Hepatic stellate cell (primary cell): ENCODE measurements at regions not wholly inside any gene's neighbourhood (a gene's known extent, or its start where the extent isn't known, plus 50 kb on each side); places are given as distances from the start of the nearest gene placed in this dataset.

Experiments used
- DNase-seq: peaks from one replicate; pipeline ENCODE4 v3.0.0; 2011; ENCODE audit warnings: low spot score

DNA sequence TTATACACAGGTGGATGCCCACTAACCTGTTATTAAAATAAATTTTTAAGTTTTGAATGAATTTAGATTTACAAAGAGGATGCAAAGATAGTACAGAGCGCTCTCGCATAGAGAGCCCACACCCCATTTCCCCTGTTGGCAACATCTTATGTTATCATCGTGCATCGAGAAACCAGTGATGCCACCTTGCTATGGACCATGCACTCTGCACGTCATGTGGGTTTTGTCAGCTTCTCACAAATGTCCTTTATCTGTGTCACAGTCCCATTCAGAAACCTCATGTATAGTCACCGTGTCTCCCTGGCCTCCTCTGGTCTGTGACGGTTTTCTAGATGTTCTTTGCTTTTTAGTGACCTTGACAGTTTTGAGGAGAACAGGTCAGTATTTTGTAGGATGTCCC, 60.0 kb downstream of the ING1 start:
- no peak for DNase-seq

DNA sequence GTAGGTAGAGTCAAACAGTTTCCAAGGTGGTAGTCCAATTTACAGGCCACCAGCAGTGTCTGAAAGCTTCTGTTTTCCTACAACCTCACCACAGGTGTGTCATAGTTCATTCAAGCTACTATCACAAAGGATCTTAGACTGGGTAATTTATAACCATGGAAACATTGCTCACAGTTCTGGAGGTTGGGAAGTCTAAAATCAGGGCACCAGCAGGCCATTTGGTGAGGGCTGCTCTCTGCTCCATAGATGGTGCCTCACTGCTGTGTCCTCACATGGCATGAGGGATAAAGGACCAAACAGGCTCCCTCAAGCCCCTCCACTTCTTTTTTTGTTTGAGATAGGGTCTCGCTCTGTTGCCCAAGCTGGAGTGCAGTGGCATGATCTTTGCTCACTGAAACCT, 60.6 kb downstream of the ING1 start:
- DNase-seq: no peak

DNA sequence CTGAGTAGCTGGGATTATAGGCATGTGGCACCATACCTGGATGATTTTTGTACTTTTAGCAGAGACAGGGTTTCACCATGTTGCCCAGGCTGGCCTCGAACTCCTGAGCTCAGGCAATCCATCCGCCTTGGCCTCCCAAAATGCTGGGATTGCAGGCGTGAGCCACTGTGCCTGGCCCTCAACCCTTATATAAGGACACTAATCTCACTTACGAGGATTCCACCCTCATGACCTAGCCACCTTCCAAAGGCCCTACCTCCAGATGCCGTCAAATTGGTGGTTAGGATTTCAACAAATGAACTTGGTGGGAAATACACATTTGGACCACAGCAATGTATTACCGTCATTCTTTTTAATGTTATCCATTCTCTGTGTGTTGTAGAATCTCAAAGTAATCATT, 61.0 kb downstream of the ING1 start:
- DNase-seq: no peak

DNA sequence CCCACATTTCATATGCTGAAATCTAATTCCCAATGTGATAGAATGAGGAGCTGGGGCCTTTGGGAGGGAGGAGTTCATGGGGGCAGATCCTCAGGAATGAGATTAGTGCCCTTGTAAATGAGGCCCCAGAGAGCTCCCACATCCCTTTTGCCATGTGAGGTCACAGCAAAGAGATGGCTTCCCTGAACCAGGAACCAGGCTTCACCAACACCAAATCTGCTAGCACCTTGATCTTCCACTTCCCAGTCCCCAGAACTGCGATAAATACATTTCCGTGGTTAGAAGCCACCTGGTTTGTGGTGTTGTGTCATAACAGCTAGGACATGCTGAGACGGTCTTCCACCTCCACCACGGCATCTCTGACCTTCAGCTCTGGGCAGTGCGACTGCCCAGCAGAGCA, 62.1 kb downstream of the ING1 start:
- DNase-seq: no peak

DNA sequence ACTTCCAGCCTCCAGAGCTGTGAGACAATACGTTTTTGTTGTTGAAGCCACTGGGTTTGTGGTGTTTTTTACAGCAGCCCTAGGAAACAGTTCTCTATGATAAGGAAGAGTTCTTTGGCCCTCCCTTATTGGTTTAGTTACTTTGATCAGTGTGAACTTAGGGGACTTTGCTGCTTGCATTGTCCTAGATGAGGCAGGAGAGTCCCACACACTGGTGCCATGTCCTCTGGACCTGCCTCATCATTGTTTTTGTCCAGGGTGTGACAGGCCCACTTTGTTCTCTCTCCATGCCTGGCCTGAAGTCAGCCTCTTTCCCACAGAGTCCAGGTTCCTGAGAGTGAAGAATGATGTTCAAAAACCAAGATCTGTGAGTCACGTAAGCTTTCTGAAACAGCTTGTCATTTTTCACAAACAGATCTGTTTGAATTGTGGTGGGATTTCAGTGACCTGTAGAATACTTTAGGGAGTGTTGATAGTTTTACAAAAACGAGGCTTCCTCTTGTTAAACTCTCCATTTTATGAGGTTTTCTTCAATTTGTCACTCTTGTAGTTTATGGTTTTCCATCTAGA, 63.8 kb downstream of the ING1 start:
- DNase-seq: no peak

DNA sequence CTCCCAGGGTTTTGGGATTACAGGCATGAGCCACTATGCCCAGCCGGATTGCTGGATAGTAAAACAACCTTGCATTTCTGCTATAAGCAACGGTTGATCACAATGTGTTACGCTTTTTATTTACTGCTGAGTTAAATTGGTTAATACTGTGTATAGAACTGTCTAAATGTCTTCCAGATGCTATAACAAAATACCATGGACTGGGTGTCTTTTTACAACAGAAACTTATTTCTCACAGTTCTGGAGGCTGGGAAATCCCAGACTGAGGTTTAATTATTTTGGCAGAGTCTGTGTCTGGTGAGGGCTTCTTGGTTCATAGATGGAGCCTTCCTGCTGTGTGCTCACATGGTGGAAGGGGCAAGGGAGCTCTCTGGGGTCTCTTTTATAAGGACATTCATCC, 65.5 kb downstream of the ING1 start:
- DNase-seq: no peak

DNA sequence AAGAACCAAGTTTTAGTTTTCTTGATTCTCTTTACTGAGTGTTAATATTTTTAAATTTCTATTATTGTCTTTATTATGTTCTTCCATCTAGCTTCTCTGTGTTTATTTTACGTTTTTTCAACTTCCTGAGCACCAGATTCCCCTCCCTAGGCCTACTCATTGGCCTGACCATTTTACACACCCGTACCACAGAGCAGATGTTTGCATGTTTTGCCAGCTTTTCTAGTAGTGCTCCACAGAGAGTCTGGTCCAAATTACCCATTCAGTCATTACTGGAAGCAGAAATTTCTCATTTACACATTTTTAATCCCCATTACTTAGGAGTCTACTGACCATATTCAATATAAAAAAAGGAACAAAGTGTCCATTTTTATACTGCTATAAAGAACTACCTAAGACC, 66.9 kb downstream of the ING1 start:
- DNase-seq: no peak

DNA sequence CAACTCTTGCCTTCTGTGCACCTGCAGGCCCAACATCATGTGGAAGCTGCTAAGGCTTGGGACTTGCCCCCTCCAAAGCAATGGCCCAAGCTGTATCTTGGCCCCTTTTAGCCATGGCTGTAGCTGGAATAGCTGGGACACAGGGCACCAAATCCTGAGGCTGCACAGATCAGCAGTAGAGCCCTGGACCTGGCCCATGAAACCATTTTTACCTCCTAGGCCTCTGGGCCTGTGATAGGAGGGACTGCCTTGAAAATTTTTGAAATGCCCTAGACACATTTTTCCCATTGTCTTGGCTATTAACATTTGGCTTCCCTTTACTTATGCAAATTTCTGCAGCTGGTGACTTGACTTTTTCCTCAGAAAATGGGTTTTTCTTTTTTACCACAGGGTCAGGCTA, 68.7 kb downstream of the ING1 start:
- no peak for DNase-seq

DNA sequence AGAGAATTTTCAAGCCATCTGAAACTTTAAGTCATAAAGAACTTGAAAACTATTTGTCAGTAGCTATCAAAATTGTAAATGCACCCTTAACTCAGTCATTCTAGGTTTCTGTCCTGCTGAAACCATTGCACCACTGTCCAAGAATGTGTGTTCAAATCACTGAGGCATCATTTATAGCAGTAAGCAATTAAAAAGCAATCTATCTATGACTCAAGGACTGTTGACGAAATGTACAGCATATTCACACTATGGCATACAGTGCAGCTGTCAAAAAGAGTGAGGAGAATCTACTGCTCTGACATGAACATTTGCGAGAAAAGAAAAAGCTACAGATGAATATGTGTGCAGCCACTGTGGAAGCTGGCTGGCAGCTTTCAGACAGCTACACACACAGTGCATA, 71.2 kb downstream of the ING1 start:
- DNase-seq: no peak

DNA sequence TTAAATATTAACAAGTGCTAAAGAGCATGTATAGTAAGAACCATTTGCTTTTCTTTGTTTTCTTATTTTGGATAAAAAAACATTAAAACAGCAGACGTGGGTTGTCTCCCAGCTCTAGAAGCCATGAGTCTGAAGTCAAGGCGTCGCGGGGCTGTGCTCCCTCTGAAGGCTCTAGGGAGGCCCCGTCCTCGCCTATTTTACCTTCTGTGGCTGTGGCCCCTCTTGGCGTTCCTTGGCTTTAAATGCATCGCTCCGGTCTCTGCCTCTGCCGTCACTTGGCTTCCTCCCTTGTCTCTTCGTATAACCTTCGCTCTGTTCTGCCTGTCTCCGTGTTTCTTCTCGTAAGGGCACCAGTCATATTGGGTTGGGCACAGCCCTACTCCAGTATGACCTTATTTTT, 75.3 kb downstream of the ING1 start:
- no peak for DNase-seq

DNA sequence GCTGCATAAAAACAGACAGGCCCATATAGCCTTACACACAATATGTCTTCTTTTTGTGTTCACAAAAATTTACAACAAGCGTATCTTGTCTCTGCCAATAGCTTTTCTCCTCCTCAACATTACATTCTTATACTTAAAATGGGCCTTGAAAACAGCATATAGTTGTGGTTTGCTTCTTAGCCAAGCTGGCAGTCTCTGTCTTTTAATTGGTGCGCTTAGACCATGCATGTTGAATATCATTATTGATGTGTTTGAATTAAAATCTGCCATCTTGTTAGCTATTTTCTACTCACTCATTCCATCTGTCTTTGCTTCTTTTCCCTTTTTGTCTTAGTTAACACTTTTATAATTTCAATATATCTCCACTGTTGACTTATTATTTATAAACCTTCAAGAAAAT, 76.4 kb downstream of the ING1 start:
- no peak for DNase-seq

DNA sequence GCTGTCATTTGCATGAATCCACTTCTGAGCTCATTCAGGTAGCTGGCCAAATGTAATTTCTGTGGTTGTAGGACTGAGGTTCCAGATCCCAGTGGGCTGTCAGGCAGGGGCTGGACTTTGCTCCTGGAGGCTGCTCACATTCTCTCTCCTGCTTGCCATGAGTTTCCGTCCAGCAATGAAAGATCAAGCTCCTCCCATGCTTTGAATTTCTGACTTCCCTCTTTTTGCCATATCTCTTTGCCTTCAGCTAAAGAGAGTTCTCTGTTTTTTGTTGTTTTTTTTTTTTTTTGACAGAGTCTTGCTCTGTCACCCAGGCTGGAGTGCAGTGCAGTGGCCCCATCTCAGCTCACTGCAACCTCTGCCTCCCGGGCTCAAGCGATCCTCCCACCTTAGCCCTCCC, 76.9 kb downstream of the ING1 start:
- no peak for DNase-seq

DNA sequence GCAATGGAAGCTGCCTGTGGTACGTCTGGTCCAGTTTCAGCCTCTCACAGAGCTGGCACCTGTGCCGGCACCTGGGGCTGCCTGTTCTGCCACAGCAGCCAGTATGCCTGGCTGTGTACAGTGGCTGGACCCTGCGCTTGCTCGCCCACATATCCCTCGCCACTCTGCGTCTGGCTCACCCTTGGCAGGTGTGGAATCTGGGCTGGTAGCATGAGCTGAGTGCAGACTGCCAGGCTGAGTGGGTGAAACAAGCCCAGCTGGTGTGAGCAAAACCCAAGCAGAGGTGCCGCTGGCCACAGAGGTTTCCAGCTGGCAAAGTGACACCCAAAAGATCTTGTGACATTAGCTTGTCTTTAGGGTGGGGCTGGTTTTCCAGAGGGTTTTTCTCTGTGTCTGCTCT, 80.7 kb downstream of the ING1 start:
- DNase-seq: no peak

DNA sequence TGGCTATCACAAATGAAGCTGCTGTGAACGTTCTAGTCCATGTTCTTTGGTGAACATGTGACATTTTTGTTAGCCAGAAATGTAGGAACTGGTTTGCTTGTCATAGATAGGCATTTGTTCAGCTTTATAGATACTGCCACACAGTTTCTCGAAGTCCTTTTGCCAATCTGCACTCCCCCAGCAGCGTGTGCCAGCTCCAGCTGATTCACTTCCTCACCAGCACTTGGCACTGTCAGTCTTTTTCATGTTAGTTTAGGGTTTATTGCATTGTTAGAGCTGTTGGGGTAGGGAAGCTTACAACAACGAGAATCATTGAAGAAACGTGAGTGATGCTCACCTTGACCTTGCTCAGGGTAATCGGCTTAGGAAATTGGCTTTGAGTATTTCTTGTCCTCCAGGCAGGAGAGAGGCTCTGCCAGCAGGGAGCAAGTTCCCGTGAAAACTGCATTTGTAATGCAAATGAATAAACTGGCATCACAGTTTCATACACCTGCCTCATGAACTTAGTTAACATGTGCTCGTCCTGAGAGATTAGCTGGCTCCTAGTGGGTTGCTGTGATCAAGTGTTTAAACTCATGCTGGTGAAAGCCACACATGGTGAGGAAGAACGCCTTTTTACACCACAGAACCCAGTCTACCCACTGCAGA, 83.9 kb downstream of the ING1 start:
- no peak for DNase-seq

DNA sequence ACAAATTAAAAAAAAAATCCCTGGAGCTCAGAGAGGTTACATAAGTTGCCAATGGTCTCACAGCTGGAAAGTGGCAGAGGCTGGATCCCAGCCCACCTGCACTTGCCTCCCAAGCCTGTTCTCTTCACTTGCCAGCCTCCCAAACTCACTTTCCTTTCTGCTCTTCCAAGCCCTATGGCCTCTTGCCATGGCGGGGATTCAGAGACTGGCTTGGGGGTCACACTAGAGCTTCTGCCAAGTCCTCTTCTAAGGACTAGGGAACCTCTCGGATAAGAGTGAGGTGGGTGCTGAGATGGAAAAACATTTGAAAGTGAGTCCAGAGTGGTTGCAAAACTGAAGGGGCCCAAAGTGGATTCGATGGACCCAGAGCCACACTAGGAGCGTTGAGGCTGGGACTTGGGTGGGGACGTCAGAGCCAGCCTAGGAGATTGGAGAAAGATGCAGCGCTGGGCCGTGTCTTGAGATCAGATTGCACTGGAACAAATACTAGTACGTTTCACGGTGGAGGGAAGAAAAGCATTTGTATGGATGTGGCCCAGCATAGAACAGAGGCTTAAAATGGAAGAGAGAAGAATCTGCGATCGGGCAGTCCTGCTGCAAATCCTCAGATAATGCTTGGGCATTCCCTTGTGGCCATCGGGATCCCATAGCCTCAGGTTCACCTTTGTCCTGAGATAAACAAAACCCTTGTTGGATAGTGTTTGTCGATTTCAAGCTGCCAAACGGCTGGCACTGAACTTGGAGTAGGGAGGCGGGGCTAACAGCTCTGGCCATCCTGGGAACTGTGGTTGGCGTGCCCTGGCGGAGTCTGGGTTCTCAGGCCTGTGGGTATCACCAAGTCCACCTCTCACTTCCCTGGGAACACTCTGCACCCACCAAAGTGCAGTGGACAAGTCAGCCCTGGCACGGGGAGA, 84.8 kb downstream of the ING1 start:
- no peak for DNase-seq

DNA sequence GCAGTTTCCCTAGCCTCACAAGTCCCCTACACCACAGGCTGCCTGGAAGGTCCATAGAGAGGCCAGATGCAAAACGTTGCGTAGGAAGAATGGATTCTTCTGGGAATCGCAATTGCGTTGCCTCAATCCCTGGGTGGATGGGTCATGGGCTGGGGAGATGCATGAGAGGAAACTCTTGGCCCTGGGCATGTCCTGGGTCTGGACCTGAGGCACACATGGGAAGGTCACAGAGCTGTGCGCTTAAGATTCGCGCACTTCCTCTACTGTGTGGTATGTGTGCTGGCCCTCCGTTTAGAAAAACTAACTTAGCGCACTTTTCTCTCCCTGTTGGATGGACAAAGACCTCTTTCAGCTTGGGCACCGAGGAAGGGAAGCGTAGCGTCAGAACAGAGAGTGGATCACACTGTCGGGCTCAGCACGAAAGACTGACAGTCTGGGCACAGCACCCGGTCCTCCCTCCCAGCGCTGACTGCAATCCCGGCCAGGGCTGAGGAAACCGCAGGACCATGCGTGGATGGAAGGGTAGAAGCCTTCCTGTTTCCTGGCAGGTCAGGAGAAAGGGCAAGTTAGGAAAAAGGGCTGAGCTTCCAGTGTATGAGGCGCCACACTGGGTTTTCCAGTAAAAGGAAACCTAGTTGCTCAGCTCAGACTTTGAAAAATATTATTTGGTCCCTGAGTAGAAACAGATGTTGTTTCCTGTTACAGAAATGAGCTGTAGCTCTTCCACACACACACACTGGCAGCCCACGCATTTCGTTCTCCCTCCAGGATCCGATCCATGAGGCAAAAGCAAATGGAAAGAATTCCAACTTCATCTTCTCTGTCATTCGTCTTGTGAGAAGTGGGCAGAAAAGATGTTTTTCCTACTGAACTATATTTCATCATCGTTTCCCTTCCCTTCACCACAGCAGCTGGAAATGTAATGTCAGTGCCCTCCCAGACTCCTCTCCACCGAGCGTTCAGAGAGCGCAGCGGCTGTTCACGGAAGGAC, 86.0 kb downstream of the ING1 start:
- DNase-seq: peak; percentile 73

DNA sequence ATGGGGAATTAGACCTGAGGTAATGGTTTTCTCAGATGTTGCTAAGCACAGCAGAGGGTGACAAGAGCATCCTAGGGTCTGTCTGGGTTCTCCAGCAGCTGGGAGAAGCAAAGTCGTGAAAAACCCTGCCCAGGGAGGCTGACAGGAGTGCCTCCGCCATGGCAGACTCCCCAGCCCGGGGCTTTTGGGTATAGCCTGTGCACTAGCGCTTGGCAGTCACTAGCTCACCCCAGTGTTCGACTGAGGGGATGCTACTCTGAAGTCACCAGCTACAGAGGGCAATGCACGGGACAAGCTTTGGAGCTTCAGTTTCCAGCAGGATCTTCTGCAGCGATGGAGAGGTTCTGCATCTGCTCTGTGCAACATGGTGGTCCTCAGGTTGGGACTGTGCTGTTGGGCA, 87.5 kb downstream of the ING1 start:
- no peak for DNase-seq

DNA sequence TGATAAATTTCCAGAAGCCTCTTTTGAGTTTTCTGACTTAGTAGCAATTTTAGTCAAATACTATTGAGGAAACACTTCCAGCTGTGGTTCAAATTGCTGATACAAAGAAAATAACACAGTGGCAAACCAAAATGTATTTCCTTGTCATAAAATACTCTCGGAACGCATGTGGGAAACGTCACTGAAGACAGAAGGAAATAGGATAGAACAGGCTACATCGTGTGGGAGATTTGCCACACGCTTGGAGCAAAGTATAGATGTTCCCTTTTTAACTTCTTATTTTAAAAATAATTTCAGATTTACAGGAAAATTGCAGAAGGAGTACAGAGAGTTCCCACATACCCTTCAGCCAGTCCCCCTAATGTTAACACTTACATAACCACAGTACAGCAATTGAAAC, 88.8 kb downstream of the ING1 start:
- no peak for DNase-seq

DNA sequence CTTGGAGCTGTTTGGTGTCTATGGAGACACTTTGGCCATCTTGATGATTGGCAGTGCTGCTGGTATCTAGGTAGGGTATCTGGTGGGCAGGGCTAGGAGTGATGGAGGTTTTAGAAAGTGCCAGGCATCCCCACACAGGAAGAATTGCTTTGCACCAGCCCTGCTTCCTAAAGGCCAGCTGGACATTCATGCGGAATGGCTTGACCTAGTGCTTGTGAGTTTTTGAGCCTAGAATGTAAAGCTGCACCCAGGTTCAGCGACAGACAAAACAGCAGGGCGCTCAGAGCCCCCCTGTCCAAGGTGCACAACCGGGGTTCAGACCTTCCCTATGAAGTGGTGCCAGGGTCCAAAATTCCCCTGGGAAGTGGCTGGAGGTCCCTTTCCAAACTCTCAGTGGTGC, 93.1 kb downstream of the ING1 start:
- DNase-seq: no peak

DNA sequence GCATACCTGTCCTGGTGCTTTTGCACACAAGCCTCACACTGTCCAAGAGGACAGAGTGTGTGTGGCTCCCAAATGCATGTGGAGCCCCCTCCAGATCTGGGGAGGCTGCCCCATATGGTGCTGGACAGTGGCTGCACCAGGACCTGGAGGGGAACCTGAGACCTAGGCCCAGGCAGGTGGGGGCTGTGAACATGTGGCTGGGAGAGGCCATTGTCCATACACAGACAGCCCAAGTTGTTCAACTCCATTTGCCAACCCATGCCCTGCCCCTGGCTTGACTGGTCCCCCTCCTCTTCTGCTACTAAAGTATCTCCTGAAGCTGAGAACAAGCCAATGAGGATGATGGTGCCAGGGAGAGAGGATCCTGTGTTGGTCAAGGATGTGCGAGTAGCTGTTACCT, 94.0 kb downstream of the ING1 start:
- DNase-seq: no peak

DNA sequence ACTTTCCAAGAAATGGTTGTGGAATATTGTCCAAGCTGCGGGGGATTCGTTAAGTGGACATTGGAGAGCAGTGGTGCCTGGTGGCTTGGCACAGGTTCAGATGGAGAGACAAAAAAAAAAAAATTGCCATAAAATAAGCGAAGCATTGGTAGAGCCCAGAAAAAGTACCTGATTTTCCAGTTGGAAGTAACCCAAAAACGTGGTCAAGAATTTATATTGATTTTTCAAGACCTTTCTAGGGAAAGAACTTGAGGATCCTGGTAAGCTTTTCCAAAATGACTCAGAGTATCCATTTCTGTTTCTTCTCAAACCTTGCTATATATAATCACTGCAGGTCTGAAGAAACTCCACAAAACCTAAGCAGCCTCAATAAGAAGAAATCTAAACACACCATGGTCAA, 94.6 kb downstream of the ING1 start:
- no peak for DNase-seq

DNA sequence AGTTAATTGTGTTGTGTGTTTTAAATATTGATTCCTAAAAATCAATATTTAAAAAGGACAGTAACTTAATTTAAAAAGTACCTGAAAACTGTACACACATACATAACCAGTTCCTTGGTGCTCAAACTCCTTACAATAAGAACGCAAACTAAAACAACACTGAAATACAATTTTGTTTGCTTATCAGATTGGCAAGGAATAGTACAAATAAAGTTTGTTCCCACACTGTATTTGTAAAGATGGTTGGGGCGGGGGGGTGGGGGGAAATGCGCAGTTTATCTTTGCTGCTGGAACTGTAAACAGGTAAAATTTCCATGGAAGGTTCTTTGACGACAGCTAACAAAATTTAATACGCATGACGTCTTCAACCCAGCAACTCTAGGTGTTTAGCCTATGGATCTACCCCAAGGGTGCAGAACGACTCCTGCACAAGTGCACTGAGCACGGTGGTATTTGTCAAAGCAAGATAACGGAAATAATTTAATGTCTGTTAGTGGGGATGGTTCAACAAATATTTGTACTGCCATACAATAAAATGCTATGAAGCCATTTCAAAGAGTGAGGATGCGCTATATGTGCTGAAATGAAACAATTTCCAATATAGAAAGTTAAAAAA, 96.5 kb downstream of the ING1 start:
- no peak for DNase-seq
